ENCODE measurements at regions not wholly inside any gene's neighbourhood (a gene's known extent, or its start where the extent isn't known, plus 50 kb on each side); places are given as distances from the start of the nearest gene placed in this dataset.

- DNase-seq (ENCODE audit: low read depth): no peak
Measured at GRCh38 chr2:14185906-14186305, 446.6 kb upstream of the LRATD1 start.

- DNase-seq (ENCODE audit: low read depth): no peak
Measured at GRCh38 chr2:14188446-14188845, 444.1 kb upstream of the LRATD1 start.

DNA sequence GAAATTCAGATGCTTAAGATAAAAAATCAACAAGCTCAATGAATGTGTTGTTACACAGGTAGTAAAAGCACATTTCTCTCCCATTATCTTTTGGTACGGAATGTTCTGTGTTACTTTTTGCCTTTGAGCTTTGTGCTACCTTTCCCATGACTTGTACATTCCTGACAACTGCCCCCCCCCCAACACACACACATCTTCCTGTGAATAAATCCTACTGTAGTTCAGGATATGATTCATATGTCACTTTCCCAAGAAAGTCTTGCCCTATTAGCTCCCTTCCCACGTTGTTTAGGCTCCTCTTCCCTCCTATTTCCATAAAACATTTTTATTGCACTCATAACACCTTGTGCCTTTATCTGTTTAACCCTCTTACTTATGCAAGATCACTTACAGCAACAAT lies 442.6 kb upstream of the LRATD1 start:
- DNase-seq (ENCODE audit: low read depth): no peak

- DNase-seq (ENCODE audit: low read depth): no peak
Measured at GRCh38 chr2:14194233-14194632, 438.3 kb upstream of the LRATD1 start.

DNA sequence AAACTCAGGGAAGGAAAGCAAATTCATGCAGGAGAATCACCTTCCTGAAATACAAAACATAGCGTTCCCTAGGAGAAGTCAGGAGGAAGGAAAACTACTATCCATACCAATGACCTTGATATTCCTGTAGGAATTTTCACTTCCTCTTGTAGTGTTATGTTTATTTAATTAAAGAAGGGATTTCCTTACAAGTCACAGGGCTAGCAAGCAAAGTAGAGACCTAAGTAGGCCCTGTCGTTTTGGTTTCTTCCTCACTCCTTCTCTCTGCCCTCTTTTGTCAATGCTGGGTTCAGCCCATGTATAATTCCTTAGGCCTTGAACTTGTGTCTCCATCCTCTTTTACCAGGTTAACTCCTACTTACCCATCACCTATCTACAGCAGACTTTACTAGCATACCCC lies 435.2 kb upstream of the LRATD1 start:
- DNase-seq (ENCODE audit: low read depth): no peak

DNA sequence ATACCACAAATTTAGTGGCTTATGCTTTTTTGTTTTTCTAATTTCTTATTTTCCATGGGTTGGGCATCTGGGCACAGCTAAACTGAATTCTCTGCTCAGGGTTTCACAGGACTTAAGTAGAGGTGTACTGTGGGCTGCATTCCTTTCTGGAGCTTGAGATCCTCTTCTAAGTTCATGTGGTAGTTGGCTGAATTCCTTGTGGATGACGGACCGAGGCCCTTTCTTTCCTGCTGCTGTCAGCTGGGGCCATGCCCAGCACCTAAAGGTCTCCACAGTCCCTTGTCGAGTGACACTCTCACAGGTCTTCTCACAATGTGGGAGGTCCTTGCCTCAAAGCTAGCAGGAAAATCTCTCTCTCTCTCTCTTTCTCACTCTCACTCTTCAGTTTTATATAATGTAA lies 433.5 kb upstream of the LRATD1 start:
- DNase-seq (ENCODE audit: low read depth): no peak

DNA sequence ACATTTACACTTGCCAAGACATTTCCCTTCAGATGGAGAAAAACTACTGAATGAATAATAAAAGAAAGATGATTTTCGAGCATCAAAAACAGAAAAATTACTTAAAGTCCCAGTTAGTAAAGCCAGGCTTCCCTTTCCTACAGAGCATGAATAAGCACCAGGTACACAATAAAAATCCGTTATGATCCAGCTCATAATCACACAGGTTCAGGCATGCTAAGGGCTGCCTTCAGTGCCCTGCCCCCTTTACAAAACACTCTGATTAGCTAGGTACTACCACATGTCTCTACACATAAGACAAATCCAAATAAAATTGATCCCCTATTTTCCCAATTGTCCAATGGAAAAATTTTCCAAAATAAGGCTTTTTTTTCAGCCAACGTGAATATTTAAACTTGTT lies 413.2 kb upstream of the LRATD1 start:
- DNase-seq (ENCODE audit: low read depth): no peak

- no peak for DNase-seq (ENCODE audit: low read depth)
Measured at GRCh38 chr2:14220101-14220500, 412.4 kb upstream of the LRATD1 start.

GRCh38 chr2:14221466-14221865 lies 411.1 kb upstream of the LRATD1 start:
- no peak for DNase-seq (ENCODE audit: low read depth)

GRCh38 chr2:14223576-14223975 lies 408.9 kb upstream of the LRATD1 start:
- no peak for DNase-seq (ENCODE audit: low read depth)

DNA sequence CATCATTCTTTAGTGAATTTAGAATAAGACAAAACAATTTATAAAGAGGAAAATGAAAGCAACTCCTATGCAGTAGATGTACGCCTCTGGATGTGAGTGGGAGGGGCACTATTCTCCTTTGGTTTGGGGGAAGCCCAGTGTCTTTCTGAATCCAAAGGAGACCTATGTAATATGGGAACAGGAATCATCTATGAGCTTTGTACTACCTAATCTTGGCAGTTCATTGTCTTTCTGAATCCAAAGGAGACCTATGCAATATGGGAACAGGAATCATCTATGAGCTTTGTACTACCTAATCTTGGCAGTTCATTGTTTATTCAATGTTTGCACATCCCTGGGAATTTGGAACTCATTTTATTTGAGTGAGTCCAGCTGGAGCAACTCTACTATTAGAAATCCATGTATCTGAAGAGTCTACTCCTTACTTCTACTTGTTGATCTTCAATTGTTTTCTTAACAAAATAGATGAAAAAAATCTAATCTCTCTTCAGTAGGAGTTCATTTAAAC lies 401.1 kb upstream of the LRATD1 start:
- DNase-seq (ENCODE audit: low read depth): no peak

- DNase-seq (ENCODE audit: low read depth): no peak
Measured at GRCh38 chr2:14232217-14232616, 400.3 kb upstream of the LRATD1 start.

GRCh38 chr2:14234911-14235310 lies 397.6 kb upstream of the LRATD1 start:
- DNase-seq (ENCODE audit: low read depth): no peak

- DNase-seq (ENCODE audit: low read depth): no peak
Measured at GRCh38 chr2:14235667-14236066, 396.9 kb upstream of the LRATD1 start.

GRCh38 chr2:14237902-14238301 lies 394.6 kb upstream of the LRATD1 start:
- DNase-seq (ENCODE audit: low read depth): no peak

DNA sequence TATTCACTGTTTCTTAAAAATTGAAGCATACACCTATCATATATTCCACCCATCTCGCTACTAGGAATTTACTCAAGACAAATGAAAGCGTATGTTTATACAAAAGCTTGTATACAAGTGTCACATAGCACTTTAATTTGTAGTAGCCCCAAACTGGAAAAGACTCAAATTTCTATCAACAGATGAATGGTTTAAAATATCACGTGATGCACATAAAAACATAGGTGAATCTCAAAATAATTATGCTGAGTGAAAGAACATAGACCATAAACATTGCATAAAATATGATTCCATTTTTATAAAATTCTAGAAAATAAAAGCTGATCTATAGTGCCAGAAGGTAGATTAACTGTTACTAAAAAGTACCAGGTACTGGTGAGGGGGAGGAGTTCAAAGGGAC lies 392.9 kb upstream of the LRATD1 start:
- no peak for DNase-seq (ENCODE audit: low read depth)

DNA sequence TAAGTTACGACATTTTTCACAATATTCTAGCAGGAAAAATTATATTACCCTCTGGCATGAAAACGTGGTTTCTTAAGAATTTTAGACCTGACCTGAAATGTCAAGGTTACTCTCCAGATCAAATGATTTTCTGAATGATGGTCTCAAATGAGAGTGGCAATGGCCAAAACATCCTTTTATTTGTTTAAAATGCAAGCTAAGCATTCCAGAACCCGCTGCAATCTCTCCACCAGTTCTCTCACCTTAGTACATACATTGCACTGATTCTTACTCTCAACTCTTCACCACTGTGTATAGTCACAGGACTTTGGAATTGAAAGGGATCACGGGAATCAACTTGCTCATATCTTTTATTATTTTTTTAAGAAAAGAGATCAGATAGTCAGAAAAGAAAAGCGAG lies 391.6 kb upstream of the LRATD1 start:
- no peak for DNase-seq (ENCODE audit: low read depth)

- DNase-seq (ENCODE audit: low read depth): no peak
Measured at GRCh38 chr2:14245901-14246300, 386.6 kb upstream of the LRATD1 start.

- no peak for DNase-seq (ENCODE audit: low read depth)
Measured at GRCh38 chr2:14255135-14255820, 377.2 kb upstream of the LRATD1 start.

GRCh38 chr2:14256890-14257289 lies 375.6 kb upstream of the LRATD1 start:
- no peak for DNase-seq (ENCODE audit: low read depth)

- DNase-seq (ENCODE audit: low read depth): no peak
Measured at GRCh38 chr2:14257801-14258507, 374.6 kb upstream of the LRATD1 start.

DNA sequence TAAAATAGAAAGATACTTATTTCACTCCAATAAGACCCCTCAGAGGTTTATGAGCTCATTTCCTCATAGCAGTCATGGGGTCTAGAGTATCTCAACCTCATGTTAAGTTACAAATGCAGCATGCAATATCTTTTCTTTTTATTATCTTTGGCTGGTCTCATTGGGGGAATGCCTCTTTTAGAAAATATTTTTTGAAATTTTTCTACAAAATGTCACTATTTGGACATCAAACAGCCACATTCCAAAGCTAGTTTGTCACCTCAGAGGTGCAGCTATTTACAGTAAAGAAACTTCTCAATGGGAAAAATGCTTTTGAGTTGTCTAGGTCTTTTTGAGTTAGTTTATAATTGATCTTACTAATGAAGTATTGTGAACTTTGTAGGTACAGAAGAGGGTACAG lies 370.7 kb upstream of the LRATD1 start:
- no peak for DNase-seq (ENCODE audit: low read depth)

DNA sequence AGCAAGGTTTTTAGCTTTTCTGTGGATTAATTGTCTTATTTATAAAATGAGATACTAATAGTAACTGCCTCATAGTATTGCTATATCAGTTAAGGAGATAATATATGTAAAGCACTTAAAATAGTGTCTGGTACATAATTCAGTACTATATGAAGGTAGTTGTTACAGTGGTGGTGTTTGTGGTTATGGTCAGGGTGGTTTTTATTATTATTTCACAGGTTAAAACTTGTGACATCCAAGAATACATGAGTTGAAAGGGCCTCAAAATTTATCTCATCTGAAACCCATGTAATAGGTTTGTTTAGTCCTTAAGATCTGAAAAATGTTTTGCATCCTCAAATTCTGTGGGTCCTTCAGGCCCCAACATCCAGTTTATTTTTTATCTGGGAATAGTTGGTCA lies 369.5 kb upstream of the LRATD1 start:
- DNase-seq (ENCODE audit: low read depth): no peak
